H9 (cell line): ENCODE measurements at regions not wholly inside any gene's neighbourhood (a gene's known extent, or its start where the extent isn't known, plus 50 kb on each side); places are given as distances from the start of the nearest gene placed in this dataset.

Experiments
- DNase-seq: peaks from one replicate; pipeline ENCODE4 v3.0.0-alpha.2; 2017
- H2AFZ ChIP-seq: one replicate; pipeline ENCODE4 v1.6.1; 2013; ENCODE audit warnings: mild to moderate bottlenecking, low read length, control low read depth, moderate library complexity
- H2AK5ac ChIP-seq: 2 replicates; pipeline ENCODE4 v1.6.1; 2013; ENCODE audit warnings: low read length, control low read depth, mixed read lengths; ENCODE audit not compliant: insufficient read length
- H2BK120ac ChIP-seq: one replicate; pipeline ENCODE4 v1.6.1; 2013; ENCODE audit warnings: low read depth, mild to moderate bottlenecking, low read length, control low read depth, inconsistent platforms; ENCODE audit not compliant: poor library complexity, severe bottlenecking
- H2BK12ac ChIP-seq: 2 replicates; pipeline ENCODE4 v1.6.1; 2013; ENCODE audit warnings: low read length, control low read depth, mixed read lengths, low read depth; ENCODE audit not compliant: insufficient read length
- H2BK15ac ChIP-seq: 2 replicates; pipeline ENCODE4 v1.6.1; 2013; ENCODE audit warnings: low read depth, low read length, control low read depth
- H2BK20ac ChIP-seq: one replicate; pipeline ENCODE4 v1.6.1; 2013; ENCODE audit warnings: low read depth, mild to moderate bottlenecking, low read length, control low read depth, inconsistent platforms; ENCODE audit not compliant: poor library complexity, severe bottlenecking
- H2BK5ac ChIP-seq: 2 replicates; pipeline ENCODE4 v1.6.1; 2013; ENCODE audit warnings: low read length, control low read depth, mixed read lengths; ENCODE audit not compliant: insufficient read length
- H3K14ac ChIP-seq: 2 replicates; pipeline ENCODE4 v1.6.1; 2013; ENCODE audit warnings: low read length, control low read depth; ENCODE audit not compliant: insufficient read depth
- H3K18ac ChIP-seq: 2 replicates; pipeline ENCODE4 v1.6.1; 2013; ENCODE audit warnings: low read depth, mild to moderate bottlenecking, mixed read lengths, low read length, control low read depth; ENCODE audit not compliant: insufficient read length
- H3K23ac ChIP-seq: 2 replicates; pipeline ENCODE4 v1.6.1; 2013; ENCODE audit warnings: low read length, control low read depth, mixed read lengths, low read depth; ENCODE audit not compliant: insufficient read length
- H3K23me2 ChIP-seq: 2 replicates; pipeline ENCODE4 v1.6.1; 2013; ENCODE audit warnings: low read depth, mild to moderate bottlenecking, mixed read lengths, low read length, control low read depth; ENCODE audit not compliant: insufficient read length, poor library complexity, severe bottlenecking
- H3K27ac ChIP-seq: 2 replicates; pipeline ENCODE4 v1.5.1; 2013; ENCODE audit warnings: low read length, control low read depth, mixed read lengths, low read depth; ENCODE audit not compliant: insufficient read length
- H3K27me3 ChIP-seq: 2 replicates; pipeline ENCODE4 v1.6.1; 2013; ENCODE audit warnings: low read length, control low read depth, inconsistent platforms; ENCODE audit not compliant: insufficient read depth
- H3K4ac ChIP-seq: 2 replicates; pipeline ENCODE4 v1.6.1; 2013; ENCODE audit warnings: low read depth, mild to moderate bottlenecking, control low read depth, inconsistent platforms, low read length, moderate library complexity
- H3K4me1 ChIP-seq: 2 replicates; pipeline ENCODE4 v1.6.1; 2013; ENCODE audit warnings: low read length, control low read depth, inconsistent platforms; ENCODE audit not compliant: insufficient read depth
- H3K4me2 ChIP-seq: 2 replicates; pipeline ENCODE4 v1.6.1; 2013; ENCODE audit warnings: low read length, control low read depth, mixed read lengths; ENCODE audit not compliant: insufficient read length, insufficient read depth
- H3K56ac ChIP-seq: 2 replicates; pipeline ENCODE4 v1.6.1; 2013; ENCODE audit warnings: low read depth, mild to moderate bottlenecking, mixed read lengths, low read length, control low read depth; ENCODE audit not compliant: insufficient read length
- H3K79me1 ChIP-seq: 2 replicates; pipeline ENCODE4 v1.6.1; 2013; ENCODE audit warnings: low read depth, mild to moderate bottlenecking, moderate library complexity, low read length, control low read depth, inconsistent platforms; ENCODE audit not compliant: insufficient read depth, poor library complexity, severe bottlenecking
- H3K79me2 ChIP-seq: 2 replicates; pipeline ENCODE4 v1.6.1; 2013; ENCODE audit warnings: low read length, control low read depth, inconsistent platforms; ENCODE audit not compliant: insufficient read depth
- H3K9ac ChIP-seq: 2 replicates; pipeline ENCODE4 v1.6.1; 2013; ENCODE audit warnings: low read length, control low read depth, mixed read lengths; ENCODE audit not compliant: insufficient read length; ENCODE audit errors: extremely low read depth
- H3K9me3 ChIP-seq: one replicate; pipeline ENCODE4 v1.6.1; 2013; ENCODE audit warnings: low read depth, low read length, inconsistent platforms; ENCODE audit not compliant: control insufficient read depth
- H3T11ph ChIP-seq: one replicate; pipeline ENCODE4 v1.6.1; 2013; ENCODE audit warnings: mild to moderate bottlenecking, low read length, control low read depth, inconsistent platforms
- H4K20me1 ChIP-seq: one replicate; pipeline ENCODE4 v1.6.1; 2013; ENCODE audit not compliant: control insufficient read depth, insufficient read length, insufficient read depth
- H4K5ac ChIP-seq: 2 replicates; pipeline ENCODE4 v1.6.1; 2013; ENCODE audit warnings: low read depth, mild to moderate bottlenecking, mixed read lengths, low read length, control low read depth; ENCODE audit not compliant: insufficient read length
- H4K8ac ChIP-seq: replicated peaks from 2 replicates; pipeline ENCODE4 v1.6.1; 2013; ENCODE audit warnings: low read length, control low read depth, mixed read lengths, low read depth; ENCODE audit not compliant: insufficient read length
- H4K91ac ChIP-seq: 2 replicates; pipeline ENCODE4 v1.6.1; 2013; ENCODE audit warnings: low read depth, mild to moderate bottlenecking, moderate library complexity, mixed read lengths, low read length, control low read depth; ENCODE audit not compliant: insufficient read length
- H3K27ac Mint-ChIP-seq, 3 experiments: 2 replicates in 2 of 3; 3 replicates in 1 of 3; pipeline ENCODE4 v1.8.0; 2020 to 2021; ENCODE audit warnings: mixed read lengths in 3 of 3, mild to moderate bottlenecking in 1 of 3, moderate library complexity in 1 of 3
- H3K27me3 Mint-ChIP-seq: 2 replicates; pipeline ENCODE4 v1.8.0; 2021; ENCODE audit warnings: low read depth, mild to moderate bottlenecking, moderate library complexity, mixed read lengths
- H3K36me3 Mint-ChIP-seq, 3 experiments: 2 replicates in 2 of 3; 3 replicates in 1 of 3; pipeline ENCODE4 v1.8.0; 2020 to 2021; ENCODE audit warnings: low read depth in 3 of 3, mixed read lengths in 3 of 3; ENCODE audit not compliant: insufficient read depth in 1 of 3
- H3K4me1 Mint-ChIP-seq, 2 experiments: 2 replicates each; pipeline ENCODE4 v1.8.0; 2020; ENCODE audit warnings: mixed read lengths in 2 of 2
- H3K4me3 Mint-ChIP-seq, 2 experiments: 2 replicates in 1 of 2; 3 replicates in 1 of 2; pipeline ENCODE4 v1.8.0; 2020 to 2021; ENCODE audit warnings: mild to moderate bottlenecking in 2 of 2, mixed read lengths in 2 of 2, moderate library complexity in 1 of 2
- H3K9me3 Mint-ChIP-seq, 2 experiments: 2 replicates in 1 of 2; 3 replicates in 1 of 2; pipeline ENCODE4 v1.8.0; 2020; ENCODE audit warnings: mild to moderate bottlenecking in 2 of 2, mixed read lengths in 2 of 2, moderate library complexity in 1 of 2
- WGBS: extraction: QIAGEN DNeasy Blood & Tissue Kit; methylation state at CpG from one replicate; pipeline ENCODE4 v1.1.7; 2013; ENCODE audit warnings: missing lambda C conversion rate, low lambda C conversion rate, mixed read lengths; ENCODE audit not compliant: insufficient read length; ENCODE audit errors: extremely low coverage; 5-methylcytosine and 5-hydroxymethylcytosine counted together
- TF ChIP-seq, protein P1 (sequence below): fragments of 200-600 bp; sonication (generic); conservative IDR thresholded peaks from 3 replicates; pipeline ENCODE4 v1.8.0; 2021; ENCODE audit warnings: antibody characterized with exemption, mild to moderate bottlenecking

- peaks cover 85 to 95% of the 10 kb centered on the region in 2 experiments for H3K9me3 Mint-ChIP-seq
- no peaks in the 10 kb centered on the region for H3K23me2 ChIP-seq
- H3K56ac ChIP-seq, result no peak overlapping the region
- H3K23ac ChIP-seq, result no peak overlapping the region
- H3K79me2 ChIP-seq, result no peaks in the 10 kb centered on the region
- H3K27me3 ChIP-seq, result no peaks in the 10 kb centered on the region
- no peak overlapping the region for H3K9ac ChIP-seq
- no peaks in the 10 kb centered on the region for H3K4me1 Mint-ChIP-seq
- no peak overlapping the region for H3K4ac ChIP-seq
- no peak overlapping the region for H2AK5ac ChIP-seq
- no peak overlapping the region for H3T11ph ChIP-seq
- H4K20me1 ChIP-seq, result no peaks in the 10 kb centered on the region
- H3K79me1 ChIP-seq, result no peaks in the 10 kb centered on the region
- H3K27me3 Mint-ChIP-seq, result peaks cover 3% of the 10 kb centered on the region
- no peaks in the 10 kb centered on the region for H3K4me1 ChIP-seq
- no peak overlapping the region for H4K8ac ChIP-seq
- no peak overlapping the region for H2BK20ac ChIP-seq
- no CpG with 5 or more reads among the region's 11 CpGs for WGBS
- H2BK15ac ChIP-seq, result no peak overlapping the region
- H3K4me3 Mint-ChIP-seq, result no peak overlapping the region
- no peak overlapping the region for H3K14ac ChIP-seq
- H2AFZ ChIP-seq, result no peak overlapping the region
- no peak overlapping the region for H3K18ac ChIP-seq
- no peak overlapping the region for H2BK5ac ChIP-seq
- peaks cover 96% of the 10 kb centered on the region for H3K9me3 ChIP-seq
- TF ChIP-seq, protein P1, sequence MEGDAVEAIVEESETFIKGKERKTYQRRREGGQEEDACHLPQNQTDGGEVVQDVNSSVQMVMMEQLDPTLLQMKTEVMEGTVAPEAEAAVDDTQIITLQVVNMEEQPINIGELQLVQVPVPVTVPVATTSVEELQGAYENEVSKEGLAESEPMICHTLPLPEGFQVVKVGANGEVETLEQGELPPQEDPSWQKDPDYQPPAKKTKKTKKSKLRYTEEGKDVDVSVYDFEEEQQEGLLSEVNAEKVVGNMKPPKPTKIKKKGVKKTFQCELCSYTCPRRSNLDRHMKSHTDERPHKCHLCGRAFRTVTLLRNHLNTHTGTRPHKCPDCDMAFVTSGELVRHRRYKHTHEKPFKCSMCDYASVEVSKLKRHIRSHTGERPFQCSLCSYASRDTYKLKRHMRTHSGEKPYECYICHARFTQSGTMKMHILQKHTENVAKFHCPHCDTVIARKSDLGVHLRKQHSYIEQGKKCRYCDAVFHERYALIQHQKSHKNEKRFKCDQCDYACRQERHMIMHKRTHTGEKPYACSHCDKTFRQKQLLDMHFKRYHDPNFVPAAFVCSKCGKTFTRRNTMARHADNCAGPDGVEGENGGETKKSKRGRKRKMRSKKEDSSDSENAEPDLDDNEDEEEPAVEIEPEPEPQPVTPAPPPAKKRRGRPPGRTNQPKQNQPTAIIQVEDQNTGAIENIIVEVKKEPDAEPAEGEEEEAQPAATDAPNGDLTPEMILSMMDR, result no peak
- DNase-seq, result no peak
- no peak overlapping the region for H2BK120ac ChIP-seq
- H3K27ac ChIP-seq, result no peak overlapping the region
- no peak overlapping the region for H2BK12ac ChIP-seq
- H3K27ac Mint-ChIP-seq, result no peak overlapping the region
- H4K91ac ChIP-seq, result no peak overlapping the region
- H3K4me2 ChIP-seq, result no peak overlapping the region
- H3K36me3 Mint-ChIP-seq, result peaks cover 18 to 38% (median 21%) of the 10 kb centered on the region in 3 experiments
- no peak overlapping the region for H4K5ac ChIP-seq
These were observed 292.3 kb downstream of the TMEM121 start for GRCh38 chr14:105818712-105819005.
